GM20000 (cell line): ENCODE measurements at regions not wholly inside any gene's neighbourhood (a gene's known extent, or its start where the extent isn't known, plus 50 kb on each side); places are given as distances from the start of the nearest gene placed in this dataset.

ENCODE experiments used
- DNase-seq: peaks from one replicate; pipeline ENCODE4 v3.0.0; 2012; ENCODE audit warnings: low spot score
- CTCF ChIP-seq: IDR thresholded peaks from 2 replicates; pipeline ENCODE4 v1.5.1; 2012; ENCODE audit warnings: mild to moderate bottlenecking, control low read depth; ENCODE audit errors: extremely low read depth, missing control alignments

- TF ChIP-seq CTCF = no peak
- DNase-seq = no peak
These were observed 152.2 kb downstream of the ADAMTS15 start for GRCh38 chr11:130600616-130601015.

- TF ChIP-seq CTCF = no peak
- peak; percentile 44 for DNase-seq
These were observed 152.7 kb downstream of the ADAMTS15 start for GRCh38 chr11:130601141-130601540.

- no peak for TF ChIP-seq CTCF
- no peak for DNase-seq
These were observed 153.5 kb downstream of the ADAMTS15 start for GRCh38 chr11:130601764-130602460.

- DNase-seq = no peak
- no peak for TF ChIP-seq CTCF
These were observed 154.3 kb downstream of the ADAMTS15 start for GRCh38 chr11:130602641-130603334.

GRCh38 chr11:130603335-130603906, 155.0 kb downstream of the ADAMTS15 start:
- no peak for DNase-seq

GRCh38 chr11:130604606-130605005, 156.2 kb downstream of the ADAMTS15 start:
- TF ChIP-seq CTCF = no peak
- DNase-seq = no peak

More at GRCh38 chr11:130603335-130603906, 155.0 kb downstream of the ADAMTS15 start:
- no peak for TF ChIP-seq CTCF

- DNase-seq = no peak
- no peak for TF ChIP-seq CTCF
These were observed 157.7 kb downstream of the ADAMTS15 start for GRCh38 chr11:130606178-130606577.
